ENCODE measurements at regions not wholly inside any gene's neighbourhood (a gene's known extent, or its start where the extent isn't known, plus 50 kb on each side); places are given as distances from the start of the nearest gene placed in this dataset.

DNA sequence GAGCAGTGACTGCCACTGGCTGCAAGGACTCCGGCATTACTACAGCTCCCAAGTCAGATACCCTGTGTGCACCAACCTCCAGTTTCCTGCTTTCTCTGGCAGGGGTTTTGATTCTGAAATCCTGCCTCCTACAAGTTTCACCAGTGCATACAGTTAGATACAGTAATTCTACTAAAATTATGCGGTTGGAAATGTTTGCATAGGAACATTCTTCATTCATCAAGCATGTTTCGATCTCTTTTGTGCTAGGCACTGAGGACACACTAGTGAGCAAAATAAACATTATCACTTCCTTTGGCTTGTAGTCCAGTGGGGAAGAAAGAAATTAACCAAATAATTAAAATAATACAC is 152.2 kb downstream of the TMEM167A start:
- H3K9me3 Mint-ChIP-seq, result no peaks in the 10 kb centered on the region
- H3K27me3 Mint-ChIP-seq (ENCODE audit: low read depth), result no peaks in the 10 kb centered on the region
- no peak overlapping the region for H3K27ac Mint-ChIP-seq (ENCODE audit: unreplicated experiment)
- no peak for TF ChIP-seq CTCF (conservative IDR thresholded peaks at IDR 0.05)
- no peak overlapping the region for H3K4me3 Mint-ChIP-seq
- no peak for DNase-seq (ENCODE audit: low read depth, low spot score)
- H3K36me3 Mint-ChIP-seq (ENCODE audit: low read depth), result no peaks in the 10 kb centered on the region
- peaks cover 14% of the 10 kb centered on the region for H3K4me1 Mint-ChIP-seq

- DNase-seq (ENCODE audit: low read depth, low spot score), result no peak
- H3K4me3 Mint-ChIP-seq, result no peak overlapping the region
- no peaks in the 10 kb centered on the region for H3K27me3 Mint-ChIP-seq (ENCODE audit: low read depth)
- TF ChIP-seq CTCF (conservative IDR thresholded peaks at IDR 0.05), result no peak
- H3K4me1 Mint-ChIP-seq, result peaks cover 14% of the 10 kb centered on the region
- H3K36me3 Mint-ChIP-seq (ENCODE audit: low read depth), result no peaks in the 10 kb centered on the region
- H3K9me3 Mint-ChIP-seq, result no peaks in the 10 kb centered on the region
- H3K27ac Mint-ChIP-seq (ENCODE audit: unreplicated experiment), result no peak overlapping the region
These were observed 152.8 kb downstream of the TMEM167A start for GRCh38 chr5:82924226-82925060.

DNA sequence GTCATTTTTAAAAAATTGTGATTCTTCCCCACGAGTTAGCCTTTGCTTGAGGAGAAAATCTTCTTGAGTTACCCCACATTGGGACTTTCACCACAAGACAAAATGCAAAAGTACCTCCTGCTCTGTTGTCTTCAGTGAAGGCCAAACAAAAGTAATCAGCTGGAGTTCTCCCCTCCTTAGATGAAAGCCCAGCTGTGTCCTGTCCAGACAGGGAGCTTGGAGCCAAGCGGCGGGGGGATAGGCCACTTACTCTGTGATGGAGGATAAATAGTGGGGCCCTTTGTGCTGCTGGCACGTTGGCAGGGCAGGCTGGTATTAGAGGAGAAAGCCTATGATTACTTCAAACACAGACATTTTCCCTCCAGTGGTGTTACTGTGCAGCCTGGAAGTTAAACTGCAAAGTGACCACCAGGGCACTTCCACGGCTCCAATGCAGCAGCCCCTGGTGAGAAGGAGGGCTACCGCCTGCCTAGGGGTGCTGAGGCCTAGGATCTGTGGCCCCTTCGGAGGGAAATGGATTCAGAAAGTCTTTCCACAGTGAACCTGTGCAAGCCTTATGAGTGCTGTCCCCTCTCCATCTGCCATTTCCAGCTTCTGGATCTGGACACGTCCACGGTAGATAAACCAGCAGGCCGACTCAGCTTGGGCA is 155.0 kb downstream of the TMEM167A start:
- Mint-ChIP-seq H3K36me3 (ENCODE audit: low read depth) (no peaks in the 10 kb centered on the region), H3K9me3 (peaks cover 4% of the 10 kb centered on the region), H3K4me3 (no peak overlapping the region), H3K27ac (ENCODE audit: unreplicated experiment) (no peak overlapping the region), H3K27me3 (ENCODE audit: low read depth) (no peaks in the 10 kb centered on the region), H3K4me1 (peaks cover 29% of the 10 kb centered on the region)
- TF ChIP-seq CTCF (conservative IDR thresholded peaks at IDR 0.05), result no peak
- DNase-seq (ENCODE audit: low read depth, low spot score), result no peak

- Mint-ChIP-seq H3K36me3 (ENCODE audit: low read depth) (peaks cover 11% of the 10 kb centered on the region), H3K4me3 (no peak overlapping the region), H3K27me3 (ENCODE audit: low read depth) (no peaks in the 10 kb centered on the region), H3K9me3 (peaks cover 15% of the 10 kb centered on the region), H3K27ac (ENCODE audit: unreplicated experiment) (no peak overlapping the region), H3K4me1 (peaks cover 29% of the 10 kb centered on the region)
- no peak for DNase-seq (ENCODE audit: low read depth, low spot score)
- TF ChIP-seq CTCF (conservative IDR thresholded peaks at IDR 0.05), result no peak
These were observed 158.7 kb downstream of the TMEM167A start for GRCh38 chr5:82918311-82919031.

- Mint-ChIP-seq H3K4me1 (peaks cover 29% of the 10 kb centered on the region), H3K9me3 (peaks cover 15% of the 10 kb centered on the region), H3K4me3 (no peak overlapping the region), H3K36me3 (ENCODE audit: low read depth) (peaks cover 11% of the 10 kb centered on the region), H3K27ac (ENCODE audit: unreplicated experiment) (no peak overlapping the region), H3K27me3 (ENCODE audit: low read depth) (no peaks in the 10 kb centered on the region)
- TF ChIP-seq CTCF (conservative IDR thresholded peaks at IDR 0.05), result no peak
- DNase-seq (ENCODE audit: low read depth, low spot score), result no peak
These were observed 159.6 kb downstream of the TMEM167A start for GRCh38 chr5:82917584-82917983.

Measured in neural crest cell (in vitro differentiated cells).